Heart left ventricle (tissue), 13 donors: ENCODE measurements at regions not wholly inside any gene's neighbourhood (a gene's known extent, or its start where the extent isn't known, plus 50 kb on each side); places are given as distances from the start of the nearest gene placed in this dataset.

Experiments
- POLR2A ChIP-seq, 2 donors: fragments of 450-650 bp; IDR thresholded peaks; one replicate each; pipeline ENCODE4 v1.6.1; 2017; ENCODE audit warnings: antibody characterized with exemption in 2 of 2, mild to moderate bottlenecking in 2 of 2, moderate library complexity in 2 of 2
- TF ChIP-seq, protein P1 (sequence below), 12 donors: fragments of 200-600 bp; sonication (generic) in 4 of 12; IDR thresholded peaks; one replicate each; pipeline versions ENCODE4 v1.5.0 to v1.8.0; 2018 to 2022; ENCODE audit warnings: antibody characterized with exemption in 12 of 12, mild to moderate bottlenecking in 5 of 12
- donor health status: ischemic (EF 13 %, LVEDD 7.1; RV severe dilation, severe dysfunction).
- donor health status: DM: no; HTN: yes; CAD: no.
- donor health status: DM: no; HTN: no; CAD: no.
- donor health status: ischemic (EF 25% LVEDD 6.9; RV normal size, moderate dysfunction).
- donor health status: ischemic (EF 25% LVEDD 5.7; RV mildly dilated, moderate dysfunction).
- donor health status: ischemic (EF 35%, LVEDD 5.7; RV mildly dilated, moderate dysfunction).
- donor health status: nonischemic (EF 11% LVEDD 7.7; RV severe dilation, severe dysfunction).
- donor health status: DM: yes; HTN: yes; CAD: no.
- donor health status: PGD.
- donor health status: ischemic (EF 29% LVEDD 5.4; RV normal size, mild dysfunction).
- donor health status: nonischemic (EF 23%, LVEDD 6.1; RV moderate dilation, normal function).

DNA sequence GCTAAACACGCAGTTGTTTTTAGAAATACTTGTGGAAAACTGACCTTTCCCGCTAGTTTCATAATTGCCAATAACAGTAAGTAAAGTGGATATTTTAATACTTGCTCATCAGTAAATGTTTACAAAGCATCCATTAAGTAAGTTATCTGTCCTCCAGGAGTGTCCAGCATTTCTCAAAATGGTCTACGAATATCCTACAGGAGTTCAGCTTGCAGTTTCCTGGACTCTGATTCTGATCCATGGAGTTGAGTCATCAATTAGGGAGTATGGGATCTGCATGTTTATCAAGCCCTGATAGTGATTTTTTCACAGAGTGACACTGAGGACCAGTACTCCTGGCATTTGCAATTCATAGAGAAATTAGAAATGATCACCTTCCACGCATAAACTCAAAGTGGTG lies 325.2 kb upstream of the AADAT start:
- TF ChIP-seq, protein P1, sequence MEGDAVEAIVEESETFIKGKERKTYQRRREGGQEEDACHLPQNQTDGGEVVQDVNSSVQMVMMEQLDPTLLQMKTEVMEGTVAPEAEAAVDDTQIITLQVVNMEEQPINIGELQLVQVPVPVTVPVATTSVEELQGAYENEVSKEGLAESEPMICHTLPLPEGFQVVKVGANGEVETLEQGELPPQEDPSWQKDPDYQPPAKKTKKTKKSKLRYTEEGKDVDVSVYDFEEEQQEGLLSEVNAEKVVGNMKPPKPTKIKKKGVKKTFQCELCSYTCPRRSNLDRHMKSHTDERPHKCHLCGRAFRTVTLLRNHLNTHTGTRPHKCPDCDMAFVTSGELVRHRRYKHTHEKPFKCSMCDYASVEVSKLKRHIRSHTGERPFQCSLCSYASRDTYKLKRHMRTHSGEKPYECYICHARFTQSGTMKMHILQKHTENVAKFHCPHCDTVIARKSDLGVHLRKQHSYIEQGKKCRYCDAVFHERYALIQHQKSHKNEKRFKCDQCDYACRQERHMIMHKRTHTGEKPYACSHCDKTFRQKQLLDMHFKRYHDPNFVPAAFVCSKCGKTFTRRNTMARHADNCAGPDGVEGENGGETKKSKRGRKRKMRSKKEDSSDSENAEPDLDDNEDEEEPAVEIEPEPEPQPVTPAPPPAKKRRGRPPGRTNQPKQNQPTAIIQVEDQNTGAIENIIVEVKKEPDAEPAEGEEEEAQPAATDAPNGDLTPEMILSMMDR (IDR thresholded peaks at IDR 0.05): no peak
- no peak for TF ChIP-seq POLR2A (IDR thresholded peaks at IDR 0.05)
